Endodermal cell (in vitro differentiated cells): ENCODE measurements at regions not wholly inside any gene's neighbourhood (a gene's known extent, or its start where the extent isn't known, plus 50 kb on each side); places are given as distances from the start of the nearest gene placed in this dataset.
"Not testable (repeated sequence)": the region's sequence is repeated elsewhere in the genome, so short reads cannot be mapped to it uniquely, and the experiment has no call there.

ENCODE experiments used
- DNase-seq: peaks from one replicate; pipeline ENCODE4 v3.0.0-alpha.2; 2017
- H3K27ac ChIP-seq: 2 replicates; pipeline ENCODE4 v1.5.1; 2013; ENCODE audit warnings: mild to moderate bottlenecking, low read depth, low read length, moderate library complexity
- H3K27me3 ChIP-seq: 2 replicates; pipeline ENCODE4 v1.6.1; 2013; ENCODE audit warnings: mild to moderate bottlenecking, low read length, moderate library complexity; ENCODE audit not compliant: insufficient read depth, control insufficient read depth, poor library complexity, severe bottlenecking
- H3K36me3 ChIP-seq: 2 replicates; pipeline ENCODE4 v1.7.0; 2013; ENCODE audit warnings: mild to moderate bottlenecking, low read length, moderate library complexity; ENCODE audit not compliant: control insufficient read depth, insufficient read depth
- H3K4me1 ChIP-seq: one replicate; pipeline ENCODE4 v1.7.0; 2013; ENCODE audit warnings: low read length; ENCODE audit not compliant: control insufficient read depth, insufficient read depth
- H3K4me3 ChIP-seq: 2 replicates; pipeline ENCODE4 v1.5.1; 2013; ENCODE audit warnings: mild to moderate bottlenecking, low read length, moderate library complexity
- H3K9ac ChIP-seq: 2 replicates; pipeline ENCODE4 v1.6.1; 2013; ENCODE audit warnings: mild to moderate bottlenecking, low read length, moderate library complexity; ENCODE audit not compliant: poor library complexity, severe bottlenecking; ENCODE audit errors: extremely low read depth
- H3K9me3 ChIP-seq: 2 replicates; pipeline ENCODE4 v1.6.1; 2013; ENCODE audit warnings: mild to moderate bottlenecking, low read length, moderate library complexity; ENCODE audit not compliant: control insufficient read depth
- H3K27ac Mint-ChIP-seq: 2 replicates; pipeline ENCODE4 v1.8.0; 2020; ENCODE audit warnings: mixed read lengths
- H3K27me3 Mint-ChIP-seq: 2 replicates; pipeline ENCODE4 v1.8.0; 2021; ENCODE audit warnings: mild to moderate bottlenecking, mixed read lengths; ENCODE audit not compliant: insufficient read depth
- H3K36me3 Mint-ChIP-seq: 2 replicates; pipeline ENCODE4 v1.8.0; 2020; ENCODE audit warnings: low read depth, mixed read lengths
- H3K4me1 Mint-ChIP-seq: 2 replicates; pipeline ENCODE4 v1.8.0; 2020; ENCODE audit warnings: mixed read lengths
- H3K4me3 Mint-ChIP-seq: 2 replicates; pipeline ENCODE4 v1.8.0; 2020; ENCODE audit warnings: mild to moderate bottlenecking, moderate library complexity, mixed read lengths
- H3K9me3 Mint-ChIP-seq: 2 replicates; pipeline ENCODE4 v1.8.0; 2020; ENCODE audit warnings: mild to moderate bottlenecking, mixed read lengths
- CTCF ChIP-seq: fragments of 200-600 bp; sonication (generic); conservative IDR thresholded peaks from 2 replicates; pipeline ENCODE4 v1.5.0; 2021; ENCODE audit warnings: antibody characterized with exemption, mild to moderate bottlenecking
- WGBS, 2 experiments: methylation state at CpG; one replicate each; pipeline versions ENCODE4 v1.1.5 to v1.1.7; 2013; ENCODE audit warnings: missing lambda C conversion rate in 2 of 2, mixed read lengths in 1 of 2; ENCODE audit not compliant: insufficient coverage in 1 of 2, insufficient read length in 1 of 2; 5-methylcytosine and 5-hydroxymethylcytosine counted together

- not testable (repeated sequence) for H3K4me3 Mint-ChIP-seq, H3K27me3 Mint-ChIP-seq, H3K36me3 ChIP-seq, H3K9ac ChIP-seq, H3K4me1 ChIP-seq, H3K4me1 Mint-ChIP-seq, H3K27ac Mint-ChIP-seq, DNase-seq, H3K27me3 ChIP-seq, H3K27ac ChIP-seq
- H3K4me3 ChIP-seq, result peak overlapping the region; percentile 7
- Mint-ChIP-seq H3K36me3 (peaks cover 31% of the 10 kb centered on the region), H3K9me3 (peaks cover 88% of the 10 kb centered on the region)
- peaks cover 93% of the 10 kb centered on the region for H3K9me3 ChIP-seq
- WGBS, 2 experiments, result 60 to 65% methylated on average over 7 to 9 of the region's 9 CpGs
Observed at GRCh38 chr22:10731246-10731974, 4796.6 kb upstream of the OR11H1 start.

- not testable (repeated sequence) for DNase-seq, H3K4me3 Mint-ChIP-seq, H3K36me3 ChIP-seq, H3K27ac Mint-ChIP-seq, H3K27me3 ChIP-seq, H3K36me3 Mint-ChIP-seq, H3K4me1 ChIP-seq, H3K4me1 Mint-ChIP-seq, H3K9ac ChIP-seq, H3K27me3 Mint-ChIP-seq, H3K27ac ChIP-seq
- peaks cover 88% of the 10 kb centered on the region for H3K9me3 ChIP-seq
- peak overlapping the region; percentile 42 for H3K4me3 ChIP-seq
- H3K9me3 Mint-ChIP-seq, result peaks cover 86% of the 10 kb centered on the region
- WGBS, 2 experiments, result 40 to 66% methylated on average over 1 to 2 of the region's 2 CpGs
Observed at GRCh38 chr22:10735075-10735474, 4792.9 kb upstream of the OR11H1 start.

- not testable (repeated sequence) for H3K36me3 Mint-ChIP-seq
Observed at GRCh38 chr22:10736879-10737278, 4791.1 kb upstream of the OR11H1 start.

GRCh38 chr22:10737931-10738330 is 4790.1 kb upstream of the OR11H1 start:
- peak overlapping the region; percentile 43 for H3K4me3 ChIP-seq
- H3K9ac ChIP-seq, result not testable (repeated sequence)

More at GRCh38 chr22:10736879-10737278, 4791.1 kb upstream of the OR11H1 start:
- H3K9me3 ChIP-seq, result peaks cover 76% of the 10 kb centered on the region
- not testable (repeated sequence) for H3K4me1 Mint-ChIP-seq, H3K4me1 ChIP-seq, H3K4me3 ChIP-seq, H3K27ac ChIP-seq, DNase-seq, H3K27ac Mint-ChIP-seq, H3K27me3 Mint-ChIP-seq, H3K4me3 Mint-ChIP-seq, H3K9ac ChIP-seq, H3K36me3 ChIP-seq, H3K27me3 ChIP-seq
- WGBS, 2 experiments, result no CpG with 5 or more reads among the region's 2 CpGs
- peaks cover 80% of the 10 kb centered on the region for H3K9me3 Mint-ChIP-seq

GRCh38 chr22:10741210-10741609 is 4786.8 kb upstream of the OR11H1 start:
- no peak overlapping the region for H3K4me3 Mint-ChIP-seq
- Histone ChIP-seq H3K9ac (no peak overlapping the region), H3K4me3 (no peak overlapping the region), H3K27me3 (no peaks in the 10 kb centered on the region), H3K36me3 (no peaks in the 10 kb centered on the region), H3K27ac (no peak overlapping the region), H3K4me1 (no peaks in the 10 kb centered on the region), H3K9me3 (peaks cover 69% of the 10 kb centered on the region)
- no peak for DNase-seq
- no peak overlapping the region for H3K27ac Mint-ChIP-seq
- peaks cover 10% of the 10 kb centered on the region for H3K36me3 Mint-ChIP-seq
- WGBS, 2 experiments, result 81 to 87% methylated on average over 19 to 30 of the region's 30 CpGs
- H3K27me3 Mint-ChIP-seq, result no peaks in the 10 kb centered on the region
- H3K4me1 Mint-ChIP-seq, result no peaks in the 10 kb centered on the region
- H3K9me3 Mint-ChIP-seq, result peaks cover 79% of the 10 kb centered on the region
- TF ChIP-seq CTCF, result no peak

More at GRCh38 chr22:10737931-10738330, 4790.1 kb upstream of the OR11H1 start:
- H3K27me3 Mint-ChIP-seq, DNase-seq, H3K4me3 Mint-ChIP-seq, H3K4me1 Mint-ChIP-seq, H3K36me3 Mint-ChIP-seq, H3K36me3 ChIP-seq, H3K27me3 ChIP-seq, H3K4me1 ChIP-seq, H3K27ac ChIP-seq, H3K27ac Mint-ChIP-seq: not testable (repeated sequence)
- H3K9me3 ChIP-seq, result peaks cover 76% of the 10 kb centered on the region
- H3K9me3 Mint-ChIP-seq, result peaks cover 80% of the 10 kb centered on the region
- 78 to 80% methylated on average over 2 of the region's 2 CpGs for WGBS, 2 experiments

- H3K4me1 Mint-ChIP-seq, H3K27ac ChIP-seq, H3K9ac ChIP-seq, H3K27ac Mint-ChIP-seq, H3K4me3 Mint-ChIP-seq, H3K27me3 Mint-ChIP-seq, H3K4me1 ChIP-seq, H3K27me3 ChIP-seq, H3K36me3 ChIP-seq: not testable (repeated sequence)
- 86% methylated on average over 60 to 75 of the region's 76 CpGs for WGBS, 2 experiments
- Histone ChIP-seq H3K9me3 (peaks cover 68% of the 10 kb centered on the region), H3K4me3 (peak overlapping the region; percentile 32)
- peak; percentile 36 for DNase-seq
- Mint-ChIP-seq H3K9me3 (peaks cover 80% of the 10 kb centered on the region), H3K36me3 (peaks cover 11% of the 10 kb centered on the region)
Observed at GRCh38 chr22:10741776-10742630, 4786.0 kb upstream of the OR11H1 start.
